GM23338 (cell line): ENCODE measurements at regions not wholly inside any gene's neighbourhood (a gene's known extent, or its start where the extent isn't known, plus 50 kb on each side); places are given as distances from the start of the nearest gene placed in this dataset.

Experiments used
- CREB1 ChIP-seq: fragments of 250-450 bp; sonication (Bioruptor Pico); IDR thresholded peaks from 2 replicates; pipeline ENCODE4 v1.5.0; 2020; ENCODE audit warnings: low read depth, mild to moderate bottlenecking, moderate library complexity
- CTCF ChIP-seq, 2 experiments: fragments of 200-600 bp in 1 of 2; sonication (generic) in 1 of 2; conservative IDR thresholded peaks; 2 replicates each; pipeline versions ENCODE4 v1.5.1 to v1.6.1; 2016 to 2017; ENCODE audit warnings: antibody characterized with exemption in 2 of 2, low read depth in 2 of 2, mild to moderate bottlenecking in 2 of 2, moderate library complexity in 1 of 2
- ETS1 ChIP-seq: IDR thresholded peaks from 2 replicates; pipeline ENCODE4 v1.6.1; 2016; ENCODE audit warnings: antibody characterized with exemption
- EZH2 ChIP-seq: fragments of 200-600 bp; sonication (generic); IDR thresholded peaks from one replicate; pipeline ENCODE4 v1.8.0; 2017; ENCODE audit warnings: antibody characterized with exemption, mild to moderate bottlenecking, low read depth; ENCODE audit not compliant: unreplicated experiment
- EZH2phosphoT487 ChIP-seq: fragments of 200-600 bp; sonication (generic); IDR thresholded peaks from one replicate; pipeline ENCODE4 v1.8.1; 2018; ENCODE audit warnings: antibody characterized with exemption; ENCODE audit not compliant: unreplicated experiment
- JUNB ChIP-seq: IDR thresholded peaks from one replicate; pipeline ENCODE4 v1.6.1; 2016; ENCODE audit warnings: antibody characterized with exemption; ENCODE audit not compliant: unreplicated experiment
- POLR2AphosphoS5 ChIP-seq: IDR thresholded peaks from 2 replicates; pipeline ENCODE4 v1.6.1; 2016; ENCODE audit warnings: antibody characterized with exemption, low read depth
- REST ChIP-seq: IDR thresholded peaks from one replicate; pipeline ENCODE4 v1.6.1; 2018; ENCODE audit warnings: antibody characterized with exemption; ENCODE audit not compliant: unreplicated experiment
- ZNF331 ChIP-seq: fragments of 250-450 bp; sonication (Bioruptor Pico); IDR thresholded peaks from 2 replicates; pipeline ENCODE4 v1.5.0; 2020; ENCODE audit warnings: low read depth, mild to moderate bottlenecking, moderate library complexity

- no peak for TF ChIP-seq CTCF (conservative IDR thresholded peaks at IDR 0.05; ENCODE audit: low read depth in 2 of 2)
- TF ChIP-seq POLR2AphosphoS5: no peak
- TF ChIP-seq EZH2phosphoT487: no peak
- TF ChIP-seq ZNF331 (CRISPR knock-in tag): no peak
- no peak for TF ChIP-seq EZH2
- TF ChIP-seq CREB1 (CRISPR knock-in tag): no peak
- no peak for TF ChIP-seq ETS1
- no peak for TF ChIP-seq JUNB
- TF ChIP-seq REST: no peak
Observed at GRCh38 chr20:56896447-56896846, 267.3 kb downstream of the TFAP2C start.
